ENCODE measurements at regions not wholly inside any gene's neighbourhood (a gene's known extent, or its start where the extent isn't known, plus 50 kb on each side); places are given as distances from the start of the nearest gene placed in this dataset.

GRCh38 chr14:54329082-54329695 is 67.6 kb upstream of the CDKN3 start:
- Histone ChIP-seq H3K4me3 (no peak overlapping the region), H3K27ac (no peak overlapping the region)
- TF ChIP-seq, protein P1, sequence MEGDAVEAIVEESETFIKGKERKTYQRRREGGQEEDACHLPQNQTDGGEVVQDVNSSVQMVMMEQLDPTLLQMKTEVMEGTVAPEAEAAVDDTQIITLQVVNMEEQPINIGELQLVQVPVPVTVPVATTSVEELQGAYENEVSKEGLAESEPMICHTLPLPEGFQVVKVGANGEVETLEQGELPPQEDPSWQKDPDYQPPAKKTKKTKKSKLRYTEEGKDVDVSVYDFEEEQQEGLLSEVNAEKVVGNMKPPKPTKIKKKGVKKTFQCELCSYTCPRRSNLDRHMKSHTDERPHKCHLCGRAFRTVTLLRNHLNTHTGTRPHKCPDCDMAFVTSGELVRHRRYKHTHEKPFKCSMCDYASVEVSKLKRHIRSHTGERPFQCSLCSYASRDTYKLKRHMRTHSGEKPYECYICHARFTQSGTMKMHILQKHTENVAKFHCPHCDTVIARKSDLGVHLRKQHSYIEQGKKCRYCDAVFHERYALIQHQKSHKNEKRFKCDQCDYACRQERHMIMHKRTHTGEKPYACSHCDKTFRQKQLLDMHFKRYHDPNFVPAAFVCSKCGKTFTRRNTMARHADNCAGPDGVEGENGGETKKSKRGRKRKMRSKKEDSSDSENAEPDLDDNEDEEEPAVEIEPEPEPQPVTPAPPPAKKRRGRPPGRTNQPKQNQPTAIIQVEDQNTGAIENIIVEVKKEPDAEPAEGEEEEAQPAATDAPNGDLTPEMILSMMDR (IDR thresholded peaks at IDR 0.05): no peak
- DNase-seq (ENCODE audit: low spot score): no peak

DNA sequence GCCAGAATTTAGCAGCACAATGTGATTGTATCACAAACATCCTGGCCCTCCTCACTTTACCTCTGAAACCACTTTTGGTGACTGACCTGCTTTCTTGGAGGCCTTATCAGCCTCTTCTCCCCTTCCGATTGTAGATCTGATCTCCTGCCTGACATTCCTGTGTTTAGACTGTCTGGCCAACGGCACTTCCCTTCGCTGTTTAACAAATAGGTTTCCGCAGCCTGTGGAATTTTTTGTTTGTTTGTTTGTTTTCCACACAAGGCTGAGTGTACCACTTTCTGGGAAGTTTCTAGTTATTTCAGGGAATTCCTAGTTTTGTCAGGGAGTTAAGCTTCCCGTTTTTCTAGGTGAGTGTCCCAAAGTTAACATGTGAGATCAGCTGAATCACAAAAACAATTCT is 65.9 kb upstream of the CDKN3 start:
- no peak for DNase-seq (ENCODE audit: low spot score)
- Histone ChIP-seq H3K27ac (no peak overlapping the region), H3K4me3 (no peak overlapping the region)
- TF ChIP-seq, protein P1 (IDR thresholded peaks at IDR 0.05): no peak

- H3K4me3 ChIP-seq: no peak overlapping the region
- DNase-seq (ENCODE audit: low spot score): no peak
- TF ChIP-seq, protein P1 (IDR thresholded peaks at IDR 0.05): no peak
- H3K27ac ChIP-seq: no peak overlapping the region
Observed at GRCh38 chr14:54331516-54331915, 65.3 kb upstream of the CDKN3 start.

DNA sequence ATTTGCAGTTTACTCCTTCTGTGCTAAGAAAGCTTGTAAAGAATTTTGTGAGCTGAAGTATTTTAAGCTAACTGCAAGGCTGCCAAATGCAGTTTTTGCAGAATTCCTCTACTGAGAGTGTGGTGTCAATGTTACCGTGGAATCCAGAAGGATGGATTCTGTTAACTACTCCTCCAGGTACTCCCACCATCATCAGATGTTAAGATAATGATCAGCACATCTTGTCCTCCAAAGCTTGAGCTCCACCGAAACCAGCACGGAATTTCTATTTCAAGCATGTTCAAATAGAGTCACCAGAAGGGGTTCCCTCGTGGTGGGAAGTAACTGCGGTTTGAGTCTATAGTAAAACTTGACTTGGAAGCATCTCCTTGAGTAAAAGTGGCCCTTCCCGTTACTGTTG is 64.3 kb upstream of the CDKN3 start:
- no peak for DNase-seq (ENCODE audit: low spot score)
- Histone ChIP-seq H3K4me3 (no peak overlapping the region), H3K27ac (no peak overlapping the region)
- TF ChIP-seq, protein P1 (IDR thresholded peaks at IDR 0.05): no peak

GRCh38 chr14:54333511-54333910 is 63.3 kb upstream of the CDKN3 start:
- TF ChIP-seq, protein P1 (IDR thresholded peaks at IDR 0.05): no peak
- Histone ChIP-seq H3K4me3 (no peak overlapping the region), H3K27ac (no peak overlapping the region)
- DNase-seq (ENCODE audit: low spot score): no peak

DNA sequence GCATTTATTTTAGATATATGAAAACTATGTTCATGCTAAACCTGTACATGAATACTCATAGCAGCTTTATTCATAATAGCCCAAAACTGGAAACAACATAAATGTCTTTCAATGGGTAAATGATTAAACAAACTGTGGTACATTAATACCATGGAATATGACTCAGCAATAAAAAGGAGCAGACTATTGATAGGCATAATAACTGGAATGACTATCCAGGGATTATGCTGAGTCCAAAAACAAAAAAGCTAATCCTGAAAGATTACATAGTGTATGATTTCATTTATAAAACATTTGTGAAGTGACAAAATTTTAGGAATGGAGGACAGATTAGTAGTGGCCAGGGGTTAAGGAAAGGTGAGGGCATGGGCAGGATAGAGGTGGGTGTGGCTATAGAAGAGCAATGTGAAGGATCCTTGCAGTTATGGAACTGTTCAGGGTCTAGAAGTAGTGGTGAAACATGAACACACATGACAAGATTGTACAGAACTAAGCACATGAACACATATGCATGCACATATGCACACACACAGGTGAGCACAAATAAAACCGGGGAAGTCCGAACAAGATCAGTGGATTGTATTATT is 61.1 kb upstream of the CDKN3 start:
- no peak overlapping the region for H3K4me3 ChIP-seq
- H3K27ac ChIP-seq: no peak overlapping the region
- no peak for DNase-seq (ENCODE audit: low spot score)
- TF ChIP-seq, protein P1 (IDR thresholded peaks at IDR 0.05): no peak

- Histone ChIP-seq H3K4me3 (no peak overlapping the region), H3K27ac (no peak overlapping the region)
- DNase-seq (ENCODE audit: low spot score): no peak
- TF ChIP-seq, protein P1 (IDR thresholded peaks at IDR 0.05): no peak
Observed at GRCh38 chr14:54337314-54337713, 59.5 kb upstream of the CDKN3 start.
